Tibial nerve (tissue), 3 donors: ENCODE measurements at regions not wholly inside any gene's neighbourhood (a gene's known extent, or its start where the extent isn't known, plus 50 kb on each side); places are given as distances from the start of the nearest gene placed in this dataset.

Experiments
- CTCF ChIP-seq, 5 experiments: fragments of 200-600 bp in 3 of 5; fragments of 450-650 bp in 2 of 5; sonication (generic) in 3 of 5; IDR thresholded peaks; one replicate each; pipeline ENCODE4 v1.5.1; 2016 to 2019; ENCODE audit warnings: antibody characterized with exemption in 5 of 5, mild to moderate bottlenecking in 3 of 5, moderate library complexity in 2 of 5
- POLR2A ChIP-seq, 2 donors: fragments of 450-650 bp; IDR thresholded peaks; one replicate each; pipeline ENCODE4 v1.6.1; 2017; ENCODE audit warnings: antibody characterized with exemption in 2 of 2, mild to moderate bottlenecking in 2 of 2, moderate library complexity in 2 of 2

DNA sequence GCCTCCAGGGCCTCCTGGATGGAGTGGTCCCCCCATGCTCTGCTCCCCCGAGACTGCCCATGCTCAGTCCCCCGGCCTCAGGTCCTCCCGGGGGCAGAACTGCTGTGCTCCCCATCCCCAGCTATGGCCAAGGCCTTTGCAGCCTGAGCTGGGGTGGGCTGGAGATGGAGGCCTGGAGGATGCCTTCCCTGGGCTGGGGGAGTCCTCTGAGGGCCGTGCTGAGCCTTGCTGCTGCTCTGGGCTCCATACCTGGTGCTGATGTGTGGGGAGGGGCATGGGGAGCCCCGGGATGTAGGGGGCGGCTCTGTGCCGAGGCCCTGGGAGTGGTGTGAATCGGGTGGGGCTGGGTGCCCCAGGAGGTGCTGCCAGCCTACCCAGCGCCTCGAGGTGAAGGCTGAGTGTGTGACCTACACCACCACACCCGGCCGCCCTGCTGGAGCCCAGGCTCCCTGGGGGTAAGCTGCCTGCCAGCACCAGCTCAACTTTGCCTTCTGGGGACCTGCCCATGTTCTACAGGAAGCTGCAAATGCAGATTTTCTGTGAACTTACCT lies 109.5 kb downstream of the UNCX start:
- TF ChIP-seq CTCF (IDR thresholded peaks at IDR 0.05) = no peak
- TF ChIP-seq POLR2A (IDR thresholded peaks at IDR 0.05) = no peak
